ENCODE measurements at regions not wholly inside any gene's neighbourhood (a gene's known extent, or its start where the extent isn't known, plus 50 kb on each side); places are given as distances from the start of the nearest gene placed in this dataset.
"Not testable (repeated sequence)": the region's sequence is repeated elsewhere in the genome, so short reads cannot be mapped to it uniquely, and the experiment has no call there.

DNA sequence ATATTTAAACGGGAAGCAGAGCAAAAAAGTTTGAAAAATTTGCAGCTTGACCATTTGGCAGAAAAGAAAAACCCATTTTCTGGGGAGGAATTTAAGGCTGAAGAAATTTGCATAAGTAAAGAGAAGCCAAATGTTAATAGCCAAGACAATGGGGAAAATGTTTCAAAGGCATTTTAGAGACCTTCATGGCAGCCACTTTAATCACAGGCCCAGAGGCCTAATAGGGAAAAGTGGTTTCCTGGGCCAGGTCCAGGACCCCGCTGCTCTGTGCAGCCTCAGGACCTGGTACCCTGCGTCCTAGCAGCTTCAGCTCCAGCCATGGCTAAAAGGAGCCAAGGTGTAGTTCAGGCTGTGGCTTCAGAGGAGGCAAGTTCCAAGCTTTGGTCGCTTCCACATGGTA, 507.3 kb downstream of the SLCO4C1 start:
- Histone ChIP-seq H3K9me3 (ENCODE audit: control insufficient read depth, low read depth, low read length) (no peaks in the 10 kb centered on the region), H3K27ac (ENCODE audit: low read length) (no peak overlapping the region), H3K36me3 (ENCODE audit: control insufficient read depth, insufficient read depth, low read length) (no peaks in the 10 kb centered on the region), H3K4me3 (ENCODE audit: low read length) (no peak overlapping the region), H3K27me3 (ENCODE audit: control insufficient read depth, insufficient read depth, low read length) (no peaks in the 10 kb centered on the region), H3K4me1 (ENCODE audit: control insufficient read depth, insufficient read depth, low read length) (no peaks in the 10 kb centered on the region)
- no peak for DNase-seq
- no CpG with 5 or more reads among the region's 4 CpGs for WGBS (ENCODE audit: insufficient coverage, low lambda C conversion rate)

- no peaks in the 10 kb centered on the region for H3K9me3 ChIP-seq (ENCODE audit: control insufficient read depth, low read depth, low read length)
- WGBS (ENCODE audit: insufficient coverage, low lambda C conversion rate), result 67% methylated on average over 1 of the region's 2 CpGs
- no peak overlapping the region for H3K27ac ChIP-seq (ENCODE audit: low read length)
- no peaks in the 10 kb centered on the region for H3K36me3 ChIP-seq (ENCODE audit: control insufficient read depth, insufficient read depth, low read length)
- no peaks in the 10 kb centered on the region for H3K4me1 ChIP-seq (ENCODE audit: control insufficient read depth, insufficient read depth, low read length)
- no peak for DNase-seq
- no peak overlapping the region for H3K4me3 ChIP-seq (ENCODE audit: low read length)
- H3K27me3 ChIP-seq (ENCODE audit: control insufficient read depth, insufficient read depth, low read length), result no peaks in the 10 kb centered on the region
Observed at GRCh38 chr5:101785090-101785489, 511.0 kb downstream of the SLCO4C1 start.

- WGBS (ENCODE audit: insufficient coverage, low lambda C conversion rate), result 60% methylated on average over 1 of the region's 26 CpGs
- no peak overlapping the region for H3K27ac ChIP-seq (ENCODE audit: low read length)
- no peaks in the 10 kb centered on the region for H3K9me3 ChIP-seq (ENCODE audit: control insufficient read depth, low read depth, low read length)
- peak in 1 of 2 donors; percentile 3 for DNase-seq
- peak overlapping the region; percentile 28 for H3K4me3 ChIP-seq (ENCODE audit: low read length)
- no peaks in the 10 kb centered on the region for H3K36me3 ChIP-seq (ENCODE audit: control insufficient read depth, insufficient read depth, low read length)
- H3K27me3 ChIP-seq (ENCODE audit: control insufficient read depth, insufficient read depth, low read length), result no peaks in the 10 kb centered on the region
- no peaks in the 10 kb centered on the region for H3K4me1 ChIP-seq (ENCODE audit: control insufficient read depth, insufficient read depth, low read length)
Observed at GRCh38 chr5:101783241-101784013, 512.7 kb downstream of the SLCO4C1 start.

GRCh38 chr5:101782352-101783103, 513.6 kb downstream of the SLCO4C1 start:
- 75% methylated on average over 2 of the region's 10 CpGs for WGBS (ENCODE audit: insufficient coverage, low lambda C conversion rate)

DNA sequence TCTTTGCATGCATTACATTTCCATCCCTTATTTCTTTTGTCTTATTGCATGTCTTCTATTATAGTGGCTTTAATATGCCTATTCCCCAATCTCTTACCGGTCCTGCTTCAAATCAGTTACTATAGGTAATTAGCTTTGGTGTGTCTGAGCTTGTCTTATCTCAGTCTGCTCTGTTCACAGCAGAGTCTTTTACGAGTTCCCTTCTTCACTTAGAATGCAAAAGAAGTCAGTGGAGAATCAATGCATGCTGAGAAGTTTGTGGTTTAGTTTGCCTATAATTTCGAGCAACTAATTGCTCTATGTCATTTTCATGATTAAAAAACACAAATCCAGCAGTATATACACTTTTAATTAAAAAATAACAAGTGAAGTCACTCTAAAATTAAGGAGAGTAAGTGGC, 545.0 kb downstream of the SLCO4C1 start:
- Histone ChIP-seq H3K4me1 (ENCODE audit: control insufficient read depth, insufficient read depth, low read length) (no peaks in the 10 kb centered on the region), H3K9me3 (ENCODE audit: control insufficient read depth, low read depth, low read length) (peaks cover 3% of the 10 kb centered on the region), H3K27ac (ENCODE audit: low read length) (no peak overlapping the region), H3K4me3 (ENCODE audit: low read length) (no peak overlapping the region), H3K36me3 (ENCODE audit: control insufficient read depth, insufficient read depth, low read length) (no peaks in the 10 kb centered on the region), H3K27me3 (ENCODE audit: control insufficient read depth, insufficient read depth, low read length) (no peaks in the 10 kb centered on the region)
- DNase-seq, result no peak
- 43% methylated on average over 2 of the region's 3 CpGs for WGBS (ENCODE audit: insufficient coverage, low lambda C conversion rate)

More at GRCh38 chr5:101782352-101783103, 513.6 kb downstream of the SLCO4C1 start:
- no peak for DNase-seq
- no peaks in the 10 kb centered on the region for H3K4me1 ChIP-seq (ENCODE audit: control insufficient read depth, insufficient read depth, low read length)
- no peaks in the 10 kb centered on the region for H3K36me3 ChIP-seq (ENCODE audit: control insufficient read depth, insufficient read depth, low read length)
- H3K27me3 ChIP-seq (ENCODE audit: control insufficient read depth, insufficient read depth, low read length), result no peaks in the 10 kb centered on the region
- H3K4me3 ChIP-seq (ENCODE audit: low read length), result no peak overlapping the region
- no peaks in the 10 kb centered on the region for H3K9me3 ChIP-seq (ENCODE audit: control insufficient read depth, low read depth, low read length)
- H3K27ac ChIP-seq (ENCODE audit: low read length), result no peak overlapping the region

- not testable (repeated sequence) for H3K9me3 ChIP-seq (ENCODE audit: control insufficient read depth, low read depth, low read length); H3K4me1 ChIP-seq (ENCODE audit: control insufficient read depth, insufficient read depth, low read length); DNase-seq
Observed at GRCh38 chr5:101743000-101743399, 553.1 kb downstream of the SLCO4C1 start.

DNA sequence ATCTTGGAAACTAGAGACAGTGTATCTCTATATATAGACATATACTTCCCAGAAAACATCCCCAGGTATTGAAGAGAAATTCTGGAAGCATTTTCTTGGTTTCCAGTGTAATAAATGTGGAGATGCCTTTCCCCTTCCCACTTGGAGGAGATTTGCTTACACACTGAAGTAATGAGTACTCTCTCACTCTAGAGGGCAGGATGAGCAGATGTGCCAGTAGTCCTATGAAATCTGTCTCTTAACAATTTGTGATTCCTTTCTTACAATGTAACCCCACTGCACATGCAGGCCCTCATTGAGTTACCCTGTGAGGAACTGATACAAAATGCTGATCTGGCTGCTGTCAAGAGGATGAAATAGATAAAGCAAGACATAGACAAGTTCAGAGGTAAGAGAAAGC, 567.2 kb downstream of the SLCO4C1 start:
- no peaks in the 10 kb centered on the region for H3K27me3 ChIP-seq (ENCODE audit: control insufficient read depth, insufficient read depth, low read length)
- no peaks in the 10 kb centered on the region for H3K36me3 ChIP-seq (ENCODE audit: control insufficient read depth, insufficient read depth, low read length)
- H3K4me1 ChIP-seq (ENCODE audit: control insufficient read depth, insufficient read depth, low read length), result no peaks in the 10 kb centered on the region
- H3K4me3 ChIP-seq (ENCODE audit: low read length), result no peak overlapping the region
- H3K9me3 ChIP-seq (ENCODE audit: control insufficient read depth, low read depth, low read length), result no peaks in the 10 kb centered on the region
- no peak for DNase-seq
- H3K27ac ChIP-seq (ENCODE audit: low read length), result no peak overlapping the region

More at GRCh38 chr5:101743000-101743399, 553.1 kb downstream of the SLCO4C1 start:
- H3K36me3 ChIP-seq (ENCODE audit: control insufficient read depth, insufficient read depth, low read length); H3K27ac ChIP-seq (ENCODE audit: low read length); H3K27me3 ChIP-seq (ENCODE audit: control insufficient read depth, insufficient read depth, low read length); H3K4me3 ChIP-seq (ENCODE audit: low read length): not testable (repeated sequence)

- Histone ChIP-seq H3K27ac (ENCODE audit: low read length) (no peak overlapping the region), H3K9me3 (ENCODE audit: control insufficient read depth, low read depth, low read length) (no peaks in the 10 kb centered on the region), H3K36me3 (ENCODE audit: control insufficient read depth, insufficient read depth, low read length) (no peaks in the 10 kb centered on the region), H3K4me1 (ENCODE audit: control insufficient read depth, insufficient read depth, low read length) (no peaks in the 10 kb centered on the region), H3K27me3 (ENCODE audit: control insufficient read depth, insufficient read depth, low read length) (no peaks in the 10 kb centered on the region), H3K4me3 (ENCODE audit: low read length) (no peak overlapping the region)
- WGBS (ENCODE audit: insufficient coverage, low lambda C conversion rate), result 83% methylated on average over 1 of the region's 1 CpG
- no peak for DNase-seq
Observed at GRCh38 chr5:101721543-101721942, 574.5 kb downstream of the SLCO4C1 start.

DNA sequence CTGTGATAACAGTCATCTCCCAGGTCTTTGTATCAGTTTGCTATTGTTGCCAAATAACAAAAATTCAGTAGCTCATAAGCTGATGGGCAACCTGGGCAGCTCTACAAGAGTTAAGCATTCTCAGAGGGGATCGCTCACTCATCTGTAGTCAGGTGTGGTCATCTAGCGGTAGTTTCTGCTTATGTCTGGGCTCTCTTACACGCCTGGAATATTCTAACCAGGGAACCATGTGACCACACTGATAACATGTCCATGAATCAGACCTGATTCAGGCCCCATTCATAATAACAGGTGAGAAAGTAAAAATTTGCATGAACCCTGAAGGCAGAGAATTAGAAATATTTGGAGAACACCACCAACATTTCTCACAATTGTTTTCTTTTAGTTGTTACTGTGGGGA, 576.1 kb downstream of the SLCO4C1 start:
- Histone ChIP-seq H3K27ac (ENCODE audit: low read length) (no peak overlapping the region), H3K4me3 (ENCODE audit: low read length) (no peak overlapping the region), H3K4me1 (ENCODE audit: control insufficient read depth, insufficient read depth, low read length) (no peaks in the 10 kb centered on the region), H3K27me3 (ENCODE audit: control insufficient read depth, insufficient read depth, low read length) (no peaks in the 10 kb centered on the region), H3K36me3 (ENCODE audit: control insufficient read depth, insufficient read depth, low read length) (no peaks in the 10 kb centered on the region), H3K9me3 (ENCODE audit: control insufficient read depth, low read depth, low read length) (no peaks in the 10 kb centered on the region)
- DNase-seq, result no peak
- no CpG with 5 or more reads among the region's 3 CpGs for WGBS (ENCODE audit: insufficient coverage, low lambda C conversion rate)

DNA sequence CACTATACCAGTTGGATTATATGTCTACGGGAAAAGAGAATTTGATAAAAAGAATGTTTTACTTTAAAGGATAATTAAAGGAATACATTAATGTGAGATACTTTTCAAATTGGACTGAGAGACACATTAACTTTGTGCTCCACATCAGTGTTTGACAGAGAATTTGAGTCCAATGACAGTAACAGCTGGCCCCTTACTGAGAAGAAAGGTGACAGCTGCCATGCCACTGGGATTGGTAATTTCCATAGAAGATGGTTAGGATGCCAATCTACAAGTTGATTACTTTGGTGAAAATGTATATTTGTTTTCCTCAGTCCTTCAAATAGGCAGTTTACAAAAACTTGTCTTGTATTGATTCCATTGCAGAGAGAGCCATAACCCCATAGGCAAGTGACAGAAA, 578.4 kb downstream of the SLCO4C1 start:
- 100% methylated on average over 1 of the region's 1 CpG for WGBS (ENCODE audit: insufficient coverage, low lambda C conversion rate)
- Histone ChIP-seq H3K27ac (ENCODE audit: low read length) (no peak overlapping the region), H3K36me3 (ENCODE audit: control insufficient read depth, insufficient read depth, low read length) (no peaks in the 10 kb centered on the region), H3K9me3 (ENCODE audit: control insufficient read depth, low read depth, low read length) (no peaks in the 10 kb centered on the region), H3K27me3 (ENCODE audit: control insufficient read depth, insufficient read depth, low read length) (no peaks in the 10 kb centered on the region), H3K4me1 (ENCODE audit: control insufficient read depth, insufficient read depth, low read length) (no peaks in the 10 kb centered on the region), H3K4me3 (ENCODE audit: low read length) (no peak overlapping the region)
- no peak for DNase-seq

DNA sequence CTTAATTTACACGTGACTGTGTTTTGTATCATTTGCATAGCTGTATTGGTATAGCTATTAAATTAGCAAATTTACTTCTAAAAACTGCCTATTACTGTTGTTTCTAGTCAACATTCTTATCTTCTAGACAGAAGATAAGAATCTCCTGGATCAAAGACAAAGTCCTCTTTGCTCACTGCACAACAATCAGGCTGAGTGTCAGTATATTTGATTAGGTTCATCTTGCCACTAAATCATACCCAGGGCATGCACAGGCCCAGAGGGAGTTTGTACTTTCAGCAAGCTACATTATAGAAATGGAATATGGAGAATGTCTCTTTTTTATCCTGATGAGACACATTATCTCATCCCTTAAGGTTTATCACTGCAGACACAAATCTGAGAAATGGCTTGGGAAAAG, 579.1 kb downstream of the SLCO4C1 start:
- Histone ChIP-seq H3K27ac (ENCODE audit: low read length) (no peak overlapping the region), H3K27me3 (ENCODE audit: control insufficient read depth, insufficient read depth, low read length) (no peaks in the 10 kb centered on the region), H3K4me1 (ENCODE audit: control insufficient read depth, insufficient read depth, low read length) (no peaks in the 10 kb centered on the region), H3K4me3 (ENCODE audit: low read length) (no peak overlapping the region), H3K9me3 (ENCODE audit: control insufficient read depth, low read depth, low read length) (no peaks in the 10 kb centered on the region), H3K36me3 (ENCODE audit: control insufficient read depth, insufficient read depth, low read length) (no peaks in the 10 kb centered on the region)
- no CpG with 5 or more reads among the region's 1 CpG for WGBS (ENCODE audit: insufficient coverage, low lambda C conversion rate)
- DNase-seq, result no peak
